DMS53 treated with DMSO at 0.1 percent for 48 hours (cell line): ENCODE measurements at regions not wholly inside any gene's neighbourhood (a gene's known extent, or its start where the extent isn't known, plus 50 kb on each side); places are given as distances from the start of the nearest gene placed in this dataset.
A peak's percentile ranks its signal among the peaks of the same experiment; 100 is the strongest.

Experiments used
- DNase-seq: peaks from one replicate; lab custom pipeline; 2025; ENCODE audit not compliant: unreplicated experiment; lab: John Stamatoyannopoulos, UW

- no peak for DNase-seq
Observed at GRCh38 chr3:159123877-159124276, 322.0 kb downstream of the MFSD1 start.

GRCh38 chr3:159126261-159127020 is 324.6 kb downstream of the MFSD1 start:
- DNase-seq = peak; percentile 10

- DNase-seq = no peak
Observed at GRCh38 chr3:159127021-159127392, 325.2 kb downstream of the MFSD1 start.

- DNase-seq = no peak
Observed at GRCh38 chr3:159128628-159129027, 326.8 kb downstream of the MFSD1 start.

GRCh38 chr3:159130108-159130507 is 328.3 kb downstream of the MFSD1 start:
- no peak for DNase-seq

- DNase-seq = no peak
Observed at GRCh38 chr3:159131376-159131775, 329.5 kb downstream of the MFSD1 start.

- no peak for DNase-seq
Observed at GRCh38 chr3:159137949-159138348, 336.1 kb downstream of the MFSD1 start.

GRCh38 chr3:159139326-159139725 is 337.5 kb downstream of the MFSD1 start:
- DNase-seq = no peak

GRCh38 chr3:159144472-159144871 is 342.6 kb downstream of the MFSD1 start:
- DNase-seq = no peak

GRCh38 chr3:159144891-159145290 is 343.0 kb downstream of the MFSD1 start:
- DNase-seq = no peak

- no peak for DNase-seq
Observed at GRCh38 chr3:159146392-159146791, 344.5 kb downstream of the MFSD1 start.

- no peak for DNase-seq
Observed at GRCh38 chr3:159146856-159147435, 345.1 kb downstream of the MFSD1 start.

- DNase-seq = no peak
Observed at GRCh38 chr3:159147813-159148212, 346.0 kb downstream of the MFSD1 start.

- DNase-seq = no peak
Observed at GRCh38 chr3:159148466-159148865, 346.6 kb downstream of the MFSD1 start.

GRCh38 chr3:159149131-159149530 is 347.3 kb downstream of the MFSD1 start:
- no peak for DNase-seq

GRCh38 chr3:159149633-159150032 is 347.8 kb downstream of the MFSD1 start:
- no peak for DNase-seq

GRCh38 chr3:159150180-159150579 is 348.3 kb downstream of the MFSD1 start:
- no peak for DNase-seq

- DNase-seq = no peak
Observed at GRCh38 chr3:159151130-159151529, 349.3 kb downstream of the MFSD1 start.

GRCh38 chr3:159157275-159157674 is 355.4 kb downstream of the MFSD1 start:
- DNase-seq = no peak

GRCh38 chr3:159158213-159158612 is 356.4 kb downstream of the MFSD1 start:
- no peak for DNase-seq

GRCh38 chr3:159158801-159159200 is 356.9 kb downstream of the MFSD1 start:
- DNase-seq = no peak

- no peak for DNase-seq
Observed at GRCh38 chr3:159159546-159159945, 357.7 kb downstream of the MFSD1 start.

GRCh38 chr3:159163656-159164055 is 361.8 kb downstream of the MFSD1 start:
- no peak for DNase-seq
